NCI-H226 (cell line): ENCODE measurements at regions not wholly inside any gene's neighbourhood (a gene's known extent, or its start where the extent isn't known, plus 50 kb on each side); places are given as distances from the start of the nearest gene placed in this dataset.
A peak's percentile ranks its signal among the peaks of the same experiment; 100 is the strongest.

Source experiments
- DNase-seq: peaks from one replicate; pipeline ENCODE4 v3.0.0-alpha.2; 2015

DNA sequence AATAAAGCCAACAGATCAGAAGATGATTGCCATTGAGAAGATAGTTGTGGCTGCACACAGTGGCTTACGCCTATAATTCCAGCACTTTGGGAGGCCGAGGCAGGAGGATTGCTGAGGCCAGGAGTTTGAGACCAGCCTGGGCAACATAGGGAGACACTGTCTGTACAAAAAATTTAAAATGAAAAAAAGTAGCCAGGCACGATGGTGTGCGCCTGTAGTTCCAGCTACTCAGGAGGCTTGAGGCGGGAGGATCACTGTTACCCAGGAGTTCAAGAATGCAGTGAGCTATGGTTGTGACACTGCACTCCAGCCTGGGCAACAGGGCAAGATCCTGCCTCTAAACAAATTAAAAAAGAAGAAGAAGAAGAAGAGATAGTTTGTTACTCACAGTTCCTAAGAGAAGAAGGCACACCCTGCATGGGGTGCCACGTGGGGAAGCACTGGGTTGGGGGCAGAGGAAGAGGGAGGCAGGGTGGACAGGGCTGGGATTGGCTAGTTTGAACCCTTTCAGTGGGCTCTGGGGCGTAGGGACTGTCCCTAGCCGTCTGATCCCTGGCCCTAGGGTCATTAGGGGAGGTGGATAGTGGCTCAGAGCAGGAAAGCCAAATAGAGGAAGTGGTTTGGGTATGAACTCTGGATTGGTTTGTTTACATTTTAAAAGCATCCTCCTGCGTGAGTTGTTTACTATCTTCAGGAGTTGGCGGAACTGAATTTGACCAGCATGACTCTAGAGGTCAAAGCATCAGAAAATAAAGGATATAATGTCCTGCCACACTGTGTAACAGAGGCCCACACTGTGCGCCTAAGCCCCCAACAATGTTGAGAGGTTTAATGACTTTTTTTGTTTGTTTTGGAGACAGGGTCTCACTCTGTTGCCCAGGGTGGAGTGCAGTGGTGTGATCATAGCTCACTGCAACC, 60.5 kb upstream of the MEDAG start:
- no peak for DNase-seq

DNA sequence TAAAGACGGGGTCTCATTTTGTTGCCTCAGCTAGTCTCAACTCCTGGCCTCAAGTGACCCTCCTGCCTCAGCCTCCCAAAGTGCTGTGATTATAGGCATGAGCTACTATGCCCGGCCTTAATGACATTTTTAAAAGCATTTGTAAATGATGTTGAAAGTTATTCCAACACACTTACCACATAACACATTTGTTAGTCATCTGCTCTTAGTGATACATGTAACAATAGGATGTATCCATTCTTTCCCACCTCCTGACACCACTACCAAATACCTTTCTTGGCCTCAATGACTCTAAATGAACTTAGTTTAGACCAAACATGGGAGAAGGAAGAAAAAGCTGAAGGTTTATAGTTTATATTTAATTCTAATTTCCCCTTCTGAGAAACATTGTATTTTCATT, 59.8 kb upstream of the MEDAG start:
- peak; percentile 53 for DNase-seq

GRCh38 chr13:30846866-30847265, 59.2 kb upstream of the MEDAG start:
- DNase-seq, result no peak

DNA sequence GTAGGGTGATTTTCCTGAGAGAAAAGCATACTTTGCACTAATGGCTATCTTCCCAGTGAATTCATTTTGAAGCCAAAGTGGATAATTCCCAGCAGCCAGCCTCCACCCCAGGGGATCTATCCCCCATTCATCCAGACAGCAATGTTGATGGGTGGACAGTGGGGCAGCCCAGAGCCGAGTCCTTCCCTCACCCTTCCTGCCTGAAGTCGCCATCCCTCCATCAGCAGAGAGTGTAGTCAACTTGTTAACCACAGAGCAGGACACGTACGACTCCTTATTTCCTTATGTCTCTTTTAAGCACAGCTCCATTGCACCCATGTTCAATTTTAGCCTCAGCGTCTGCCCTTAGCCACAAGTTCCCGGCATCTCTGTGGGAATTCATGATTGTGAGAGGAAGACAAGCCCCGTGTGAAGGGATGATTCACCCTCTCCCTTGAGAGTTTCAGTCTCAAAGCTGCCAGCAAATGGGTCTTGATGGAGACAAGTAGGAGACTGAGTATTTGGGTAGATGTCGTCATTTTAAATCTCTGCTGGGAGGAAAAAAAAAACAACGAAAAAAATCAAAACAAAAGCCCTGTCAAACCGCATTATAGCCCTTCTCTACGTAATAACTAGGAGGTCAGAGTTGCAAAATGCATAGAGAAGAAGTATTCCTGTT, 58.3 kb upstream of the MEDAG start:
- DNase-seq, result peak; percentile 85

- no peak for DNase-seq
Observed at GRCh38 chr13:30848332-30849027, 57.6 kb upstream of the MEDAG start.

GRCh38 chr13:30849611-30850010, 56.5 kb upstream of the MEDAG start:
- DNase-seq, result no peak

GRCh38 chr13:30850204-30850866, 55.7 kb upstream of the MEDAG start:
- DNase-seq, result no peak

DNA sequence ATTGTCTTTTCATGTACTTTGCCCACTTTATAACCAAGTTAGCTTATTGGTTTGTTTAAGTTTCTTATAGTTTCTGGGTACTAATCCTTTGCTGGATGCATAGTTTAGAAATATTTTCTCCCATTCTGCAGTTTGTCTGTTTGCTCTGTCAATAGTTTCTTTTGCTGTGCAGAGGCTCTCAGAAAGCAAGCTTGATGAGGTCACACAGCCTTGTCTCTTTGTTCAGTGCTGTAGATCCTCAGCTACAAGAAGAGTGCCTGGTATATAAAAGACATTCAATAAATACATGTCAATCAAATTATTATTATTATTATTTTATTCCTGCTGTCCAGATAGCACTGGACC, 55.2 kb upstream of the MEDAG start:
- DNase-seq, result no peak

GRCh38 chr13:30851697-30852096, 54.4 kb upstream of the MEDAG start:
- no peak for DNase-seq

- no peak for DNase-seq
Observed at GRCh38 chr13:30855569-30855968, 50.5 kb upstream of the MEDAG start.

DNA sequence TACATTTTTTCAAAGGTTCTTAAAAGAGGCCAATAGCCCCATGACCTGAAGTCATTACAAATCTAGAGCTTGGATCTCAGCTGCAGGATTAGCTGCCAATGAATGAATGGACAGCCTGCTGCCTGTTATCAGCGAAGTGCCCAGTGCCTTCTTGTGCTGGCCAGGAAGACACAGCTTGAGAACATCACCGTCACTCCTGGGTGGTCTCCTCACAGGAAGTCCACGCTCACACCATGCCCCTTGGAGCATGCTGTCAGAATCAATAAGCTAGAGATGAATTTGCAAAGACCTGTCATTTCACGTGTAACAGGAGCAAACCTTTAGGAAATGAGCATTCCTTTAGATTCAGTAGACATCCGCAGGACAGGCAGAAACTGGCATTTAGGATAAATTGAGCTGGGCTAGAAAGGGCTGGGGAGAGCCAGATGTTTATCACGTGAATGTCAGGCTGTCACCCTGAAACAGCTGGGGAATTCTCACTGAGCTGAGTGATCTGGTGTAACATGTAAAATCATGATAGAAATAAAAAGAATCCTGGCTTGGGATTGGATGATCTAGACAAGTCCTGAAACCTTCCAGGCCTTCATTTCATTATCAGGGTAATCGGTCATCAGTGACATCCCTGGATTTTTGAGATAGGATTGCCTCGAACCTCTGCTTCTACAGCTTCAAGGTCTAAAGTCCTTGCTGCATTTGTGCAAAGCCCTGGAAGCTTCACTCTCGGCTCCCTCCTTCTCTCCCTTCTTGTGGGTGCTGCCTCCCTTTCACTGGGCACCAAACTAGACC, 49.9 kb upstream of the MEDAG start:
- no peak for DNase-seq
